Activated CD8-positive, alpha-beta memory T cell treated with anti-CD3 and anti-CD28 coated beads for 1 hour (primary cell): ENCODE measurements at regions not wholly inside any gene's neighbourhood (a gene's known extent, or its start where the extent isn't known, plus 50 kb on each side); places are given as distances from the start of the nearest gene placed in this dataset.

Source experiments
- DNase-seq, 2 donors: peaks; one replicate each; pipeline ENCODE4 v3.0.0-alpha.2; 2020; ENCODE audit warnings: low read depth in 1 of 2; ENCODE audit errors: extremely low read depth in 1 of 2

- DNase-seq = no peak
Measured at GRCh38 chr17:77001487-77001886, 133.3 kb downstream of the MGAT5B start.

DNA sequence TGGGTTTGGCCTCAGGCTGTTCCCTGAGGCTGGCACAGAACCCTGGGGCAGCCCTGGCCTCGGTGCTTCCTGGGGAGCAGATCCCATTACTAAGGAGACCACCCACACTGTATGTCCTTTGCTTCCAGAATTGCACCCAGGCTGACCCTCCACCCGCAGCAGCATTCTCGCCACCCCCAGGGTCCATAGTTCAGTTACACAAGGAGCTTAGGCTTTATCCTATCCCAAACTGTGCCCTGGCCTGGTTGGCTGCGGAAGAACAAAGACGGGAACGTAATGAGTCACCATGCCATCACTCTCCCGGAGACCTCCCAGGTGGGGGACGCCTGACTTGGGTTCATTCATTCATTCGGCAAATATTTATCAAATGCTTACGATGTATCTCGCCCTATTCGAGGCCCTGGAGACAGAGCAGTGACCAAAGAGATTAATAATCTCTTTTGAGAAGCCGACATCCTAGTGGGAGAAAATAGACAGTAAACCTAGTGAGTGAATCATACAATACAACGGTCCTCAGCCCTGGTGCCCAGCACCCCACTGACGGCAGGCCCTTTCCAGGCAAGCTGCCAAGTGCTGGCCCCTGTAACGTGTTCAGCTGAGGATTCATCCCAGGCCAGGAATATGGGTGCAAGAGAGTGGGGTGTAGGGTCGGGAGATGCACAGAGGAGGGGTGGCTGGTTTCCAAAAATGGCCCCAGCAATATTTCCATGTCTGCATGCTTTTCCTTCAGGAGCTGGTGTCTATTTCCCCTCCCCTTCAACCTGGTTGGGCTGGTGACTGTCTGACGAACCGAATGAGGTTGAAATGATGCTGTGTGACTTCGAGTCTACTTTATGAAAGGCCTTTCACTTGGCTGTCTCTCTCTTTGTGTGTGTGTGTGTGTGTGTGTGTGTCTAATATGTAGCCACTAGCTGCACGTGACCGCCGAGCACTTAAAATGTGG, 134.2 kb downstream of the MGAT5B start:
- DNase-seq = no peak

GRCh38 chr17:77003699-77004098, 135.5 kb downstream of the MGAT5B start:
- no peak for DNase-seq

DNA sequence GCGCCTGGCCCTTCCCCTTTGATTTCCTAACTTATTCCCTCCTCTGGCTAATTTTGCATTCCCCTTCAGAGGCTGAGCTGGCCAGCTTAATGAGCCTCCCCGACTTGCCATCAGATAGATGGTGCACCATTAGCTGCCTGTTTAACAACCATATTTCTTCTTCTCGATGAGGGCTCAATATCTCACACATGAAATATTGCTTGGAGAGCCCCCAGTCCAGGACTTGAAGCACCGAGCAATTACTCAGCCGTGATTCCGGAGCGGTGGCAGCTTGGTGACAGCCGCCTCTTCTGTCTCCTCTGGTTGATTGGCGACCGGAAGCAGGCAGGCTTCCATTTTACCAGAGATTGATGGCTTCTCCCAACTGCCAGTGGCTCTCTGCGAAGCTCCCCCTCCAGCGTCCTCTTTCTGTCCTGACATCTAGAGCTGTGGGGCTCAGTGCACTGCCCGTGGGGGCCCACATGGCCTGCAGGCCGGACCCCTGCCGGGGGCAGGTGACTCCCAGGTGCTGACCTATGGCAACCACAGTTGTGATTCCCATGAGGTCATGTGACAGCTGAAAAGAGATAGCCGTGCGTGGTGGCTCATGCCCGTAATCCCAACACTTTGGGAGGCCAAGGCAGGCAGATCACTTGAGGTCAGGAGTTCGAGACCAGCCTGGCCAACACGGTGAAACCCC, 133.7 kb upstream of the SEC14L1 start:
- no peak for DNase-seq

DNA sequence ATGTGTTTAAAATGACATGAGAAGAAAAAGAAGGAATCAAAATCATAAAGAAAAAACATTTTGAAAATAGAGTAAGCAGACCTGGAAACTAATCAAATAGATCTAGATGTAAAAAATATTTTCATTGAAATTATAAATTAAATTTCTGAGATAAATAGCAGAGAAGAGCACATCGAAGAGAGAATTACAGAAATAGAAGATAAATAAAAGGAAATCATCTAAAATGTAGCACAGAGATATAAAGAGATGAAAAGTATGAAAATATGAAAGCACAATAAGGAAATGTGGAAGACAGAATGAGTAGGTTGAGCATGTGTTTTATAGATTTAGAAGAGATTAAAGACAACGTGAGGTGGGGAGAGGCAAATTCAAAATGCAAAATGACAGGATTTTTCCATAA, 130.9 kb upstream of the SEC14L1 start:
- DNase-seq = no peak

- DNase-seq = no peak
Measured at GRCh38 chr17:77010667-77011066, 130.1 kb upstream of the SEC14L1 start.

GRCh38 chr17:77011173-77012011, 129.4 kb upstream of the SEC14L1 start:
- DNase-seq = peak; percentile 14 to 21

DNA sequence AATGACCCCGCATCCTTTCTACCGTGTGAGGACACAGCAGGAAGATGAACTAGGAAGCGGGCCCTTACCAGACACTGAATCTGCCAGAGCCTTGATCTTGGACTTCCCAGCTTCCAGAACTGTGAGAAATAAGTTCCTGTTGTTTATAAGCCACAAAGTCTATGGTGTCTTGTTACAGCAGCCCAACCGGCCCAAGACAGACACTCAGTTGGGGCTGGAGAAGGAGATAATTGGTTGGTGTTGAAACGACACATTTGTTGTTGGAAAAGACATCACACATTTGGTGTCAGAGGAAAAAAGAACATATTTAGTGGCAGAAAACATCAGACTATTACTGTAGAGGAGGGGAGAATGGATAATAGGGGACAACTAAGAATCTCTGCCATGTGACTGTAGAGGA, 122.3 kb upstream of the SEC14L1 start:
- no peak for DNase-seq

DNA sequence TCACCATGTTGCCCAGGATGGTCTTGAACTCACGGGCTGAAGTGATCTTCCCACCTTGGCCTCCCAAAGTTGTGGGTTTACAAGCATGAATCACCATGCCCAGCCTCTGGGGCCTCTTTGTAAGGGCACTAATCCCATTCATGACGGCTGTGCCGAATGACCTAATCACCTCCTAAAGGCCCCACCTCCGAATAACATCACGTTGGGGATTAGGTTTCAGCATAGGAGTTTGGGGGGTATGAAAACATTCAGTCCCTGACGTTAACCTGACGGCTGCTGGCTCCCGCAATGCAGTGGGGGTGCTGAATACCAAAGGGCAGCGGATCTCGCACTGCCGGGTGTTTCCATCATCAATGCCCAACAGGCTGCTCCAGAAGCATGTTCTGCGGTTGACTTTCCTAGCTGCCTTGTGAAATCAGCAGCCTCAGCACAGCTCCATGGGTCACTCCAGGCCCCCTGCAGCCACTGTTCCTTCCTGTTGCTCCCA, 120.8 kb upstream of the SEC14L1 start:
- DNase-seq = no peak

DNA sequence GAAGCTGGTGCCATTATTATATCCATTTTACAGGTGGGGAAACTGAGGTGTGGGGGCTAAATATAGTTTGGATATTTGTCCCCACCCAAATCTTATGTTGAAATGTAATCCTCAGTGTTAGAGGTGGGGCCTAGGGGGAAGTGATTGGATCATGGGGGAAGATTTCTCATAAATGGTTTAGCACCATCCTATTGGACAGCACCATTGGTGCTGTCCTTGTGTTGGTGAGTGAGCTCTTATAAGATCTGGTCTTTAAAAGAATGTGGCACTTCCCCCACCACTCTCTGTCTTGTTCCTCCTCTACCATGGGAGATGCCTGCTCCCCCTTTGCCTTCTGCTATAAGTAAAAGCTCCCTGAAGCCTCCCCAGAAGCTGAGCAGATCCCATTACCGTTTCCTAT, 119.8 kb upstream of the SEC14L1 start:
- no peak for DNase-seq

GRCh38 chr17:77022766-77023165, 118.0 kb upstream of the SEC14L1 start:
- no peak for DNase-seq

DNA sequence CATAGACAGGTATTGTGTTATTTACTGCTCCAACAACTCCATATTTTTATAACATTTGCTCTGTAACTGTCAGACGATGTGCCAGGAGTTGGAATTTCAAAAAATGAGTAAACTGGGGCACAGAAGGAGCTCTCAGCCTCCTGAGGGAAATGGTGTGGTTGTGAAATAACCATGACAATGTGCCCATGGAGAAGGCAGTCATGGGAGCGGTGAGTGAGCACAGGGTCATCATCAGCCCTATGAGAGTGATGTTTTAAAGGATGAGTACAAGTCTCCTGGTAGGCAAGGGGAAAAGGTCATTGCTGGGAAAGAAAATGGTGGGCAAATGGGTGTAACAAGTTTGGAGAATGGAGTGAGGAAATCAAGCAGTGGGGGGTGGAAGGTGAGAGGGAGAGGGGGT, 115.0 kb upstream of the SEC14L1 start:
- no peak for DNase-seq

DNA sequence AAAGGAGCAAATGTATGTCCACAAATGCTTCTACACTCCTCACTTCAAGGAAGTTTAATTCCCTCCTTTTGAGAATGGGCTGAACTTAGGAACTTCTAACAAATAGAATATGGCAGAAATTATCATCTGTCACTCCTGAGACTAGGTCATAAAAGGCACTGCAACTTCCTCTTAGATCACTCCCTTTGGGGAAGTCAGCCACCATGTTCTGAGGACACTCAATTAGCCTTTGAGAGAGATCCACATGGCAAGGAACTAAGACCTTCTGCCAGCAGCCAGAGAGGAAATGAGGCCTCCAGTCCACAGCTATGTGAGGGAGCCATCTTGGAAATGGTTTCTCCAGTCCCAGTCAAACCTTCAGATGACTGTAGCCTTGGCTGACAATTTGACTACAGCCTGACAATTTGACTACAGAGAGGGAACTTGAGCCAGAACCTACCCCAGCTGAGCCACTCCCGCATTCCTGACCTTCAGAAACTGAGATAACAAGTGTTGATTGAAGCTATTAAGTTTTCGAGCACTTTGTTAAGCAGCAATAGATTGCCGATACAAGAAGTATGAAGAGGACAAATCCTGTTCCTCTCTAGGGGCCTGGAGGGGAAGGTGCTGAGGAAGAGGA, 113.4 kb upstream of the SEC14L1 start:
- no peak for DNase-seq

- DNase-seq = no peak
Measured at GRCh38 chr17:77028900-77029299, 111.9 kb upstream of the SEC14L1 start.

DNA sequence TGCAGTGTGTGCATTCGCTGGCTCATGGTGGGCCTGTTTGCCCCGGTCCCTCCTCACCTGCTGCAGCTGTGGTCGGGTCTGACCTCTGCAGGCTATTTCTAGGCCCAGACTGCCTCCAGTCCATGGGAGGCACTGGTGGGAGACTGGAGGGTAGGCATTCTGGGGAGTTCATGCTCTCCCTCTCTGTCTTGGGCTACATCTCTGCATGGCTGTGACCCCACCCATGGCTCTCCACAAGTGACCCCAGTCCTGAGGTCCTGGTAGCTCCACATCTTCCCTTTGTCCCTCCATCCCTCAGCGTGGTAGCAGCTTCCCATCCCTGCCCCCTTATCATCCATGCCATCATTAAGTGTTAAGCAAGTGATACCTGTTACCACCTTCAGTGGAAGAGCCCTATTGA, 107.8 kb upstream of the SEC14L1 start:
- no peak for DNase-seq

DNA sequence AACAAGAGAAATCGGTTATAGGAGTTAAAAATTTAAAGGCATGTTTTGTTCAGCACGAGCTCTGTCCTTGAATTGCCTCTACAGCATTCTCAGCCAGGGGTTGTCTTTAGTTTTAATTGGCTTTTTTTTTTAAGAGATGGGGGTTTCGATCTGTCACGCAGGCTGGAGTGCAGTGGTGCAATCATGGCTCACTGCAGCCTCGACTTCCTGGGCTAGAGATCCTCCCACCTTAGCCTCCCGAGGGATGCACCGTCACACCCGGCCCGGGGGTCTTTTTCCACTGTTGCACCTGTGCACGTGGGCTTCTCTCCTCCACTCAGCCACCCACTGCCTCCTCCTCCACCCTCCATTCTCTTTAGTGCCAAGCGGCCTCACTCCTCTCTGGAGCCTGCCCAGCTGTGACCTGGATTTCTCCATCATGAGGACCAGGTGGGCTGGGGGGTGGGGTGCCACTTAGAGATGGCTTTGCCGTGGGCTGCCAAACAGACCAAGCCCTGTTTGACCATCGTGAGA, 106.8 kb upstream of the SEC14L1 start:
- DNase-seq = no peak

GRCh38 chr17:77034677-77035424, 105.9 kb upstream of the SEC14L1 start:
- no peak for DNase-seq

DNA sequence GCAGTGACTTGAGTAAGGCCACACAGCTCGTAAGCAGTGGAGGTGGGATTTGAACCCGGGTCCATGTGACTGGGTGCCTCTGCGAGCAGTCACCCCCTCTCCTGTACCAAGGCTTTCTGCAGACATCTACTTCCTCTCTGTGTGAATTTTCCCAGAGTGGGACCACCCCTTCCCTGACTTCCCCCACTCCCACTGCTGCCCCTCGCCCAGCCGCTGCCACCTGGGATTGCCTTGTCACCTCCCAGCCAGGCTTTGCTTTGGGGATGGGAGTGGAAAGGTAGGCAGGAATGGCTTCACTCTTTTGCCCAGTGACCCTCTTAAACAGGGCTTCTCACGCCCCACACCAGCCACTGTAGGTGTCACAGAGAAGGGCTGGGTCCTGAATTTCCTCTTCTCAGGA, 105.2 kb upstream of the SEC14L1 start:
- no peak for DNase-seq

DNA sequence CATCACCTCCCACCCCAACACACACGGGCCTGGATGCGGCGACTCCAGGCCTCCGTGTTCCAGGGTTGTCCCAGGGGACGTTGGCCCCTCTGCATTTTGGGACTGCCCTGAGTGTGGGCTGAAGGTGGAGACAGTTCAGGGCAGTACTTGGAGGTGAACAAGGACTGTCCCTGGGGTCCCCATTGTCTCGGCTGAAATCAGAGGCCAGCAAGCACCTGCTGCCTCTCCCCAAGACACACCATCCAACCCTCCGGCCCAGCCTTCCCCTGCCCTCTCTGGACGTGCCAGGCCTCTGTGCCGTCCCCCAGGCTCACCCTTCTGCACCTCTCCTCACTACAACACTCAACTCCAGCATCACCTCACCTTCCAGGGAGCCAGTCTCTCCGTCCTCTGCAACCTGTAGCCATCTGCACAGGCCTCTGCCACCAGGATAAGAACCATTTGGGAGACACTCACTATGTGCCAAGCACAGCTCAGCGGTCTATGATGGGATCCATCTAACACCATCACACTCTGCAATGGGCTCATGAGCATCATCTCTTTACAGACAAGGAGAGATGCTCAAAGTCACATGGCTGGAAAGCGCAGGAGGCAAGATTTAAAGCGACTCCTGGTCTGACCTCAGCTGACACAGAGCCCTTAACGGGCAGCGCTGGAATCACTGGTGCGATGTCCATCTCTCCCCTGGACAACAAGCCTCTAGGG, 104.5 kb upstream of the SEC14L1 start:
- DNase-seq = no peak
